Mesenchymal stem cell (in vitro differentiated cells and primary cell): ENCODE measurements at regions not wholly inside any gene's neighbourhood (a gene's known extent, or its start where the extent isn't known, plus 50 kb on each side); places are given as distances from the start of the nearest gene placed in this dataset.
A peak's percentile ranks its signal among the peaks of the same experiment; 100 is the strongest.

Experiments used
- DNase-seq: peaks from one replicate; pipeline ENCODE4 v3.0.0-alpha.2; 2013
- H2AFZ ChIP-seq: one replicate; pipeline ENCODE4 v1.6.1; 2013; ENCODE audit warnings: low read depth, mild to moderate bottlenecking, control low read depth, inconsistent platforms, low read length, moderate library complexity
- H2AK5ac ChIP-seq: 2 replicates; pipeline ENCODE4 v1.6.1; 2013; ENCODE audit warnings: low read length, moderate library complexity, mild to moderate bottlenecking, inconsistent platforms; ENCODE audit not compliant: severe bottlenecking
- H2BK120ac ChIP-seq: one replicate; pipeline ENCODE4 v1.6.1; 2013; ENCODE audit warnings: low read depth, mild to moderate bottlenecking, inconsistent platforms, low read length, moderate library complexity
- H2BK12ac ChIP-seq, 2 experiments: one replicate each; pipeline ENCODE4 v1.6.1; 2013; ENCODE audit warnings: inconsistent platforms in 2 of 2, low read length in 2 of 2, mild to moderate bottlenecking in 2 of 2, moderate library complexity in 2 of 2, control low read depth in 1 of 2
- H2BK15ac ChIP-seq: one replicate; pipeline ENCODE4 v1.6.1; 2013; ENCODE audit warnings: mild to moderate bottlenecking, low read depth, inconsistent platforms; ENCODE audit not compliant: poor library complexity, severe bottlenecking
- H2BK5ac ChIP-seq: 2 replicates; pipeline ENCODE4 v1.6.1; 2013; ENCODE audit warnings: low read depth, mild to moderate bottlenecking, low read length, control low read depth, inconsistent platforms; ENCODE audit not compliant: poor library complexity, severe bottlenecking
- H3K14ac ChIP-seq, 2 experiments: one replicate each; pipeline ENCODE4 v1.6.1; 2013; ENCODE audit warnings: inconsistent platforms in 2 of 2, low read length in 2 of 2, control low read depth in 1 of 2, mild to moderate bottlenecking in 1 of 2, moderate library complexity in 1 of 2
- H3K18ac ChIP-seq, 2 experiments: one replicate each; pipeline ENCODE4 v1.6.1; 2013; ENCODE audit warnings: inconsistent platforms in 2 of 2, low read length in 2 of 2, control low read depth in 1 of 2, low read depth in 1 of 2, mild to moderate bottlenecking in 1 of 2
- H3K23ac ChIP-seq, 2 experiments: one replicate each; pipeline ENCODE4 v1.6.1; 2013; ENCODE audit warnings: inconsistent platforms in 2 of 2, low read length in 2 of 2, mild to moderate bottlenecking in 2 of 2, moderate library complexity in 2 of 2, control low read depth in 1 of 2
- H3K27ac ChIP-seq: 2 replicates; pipeline ENCODE4 v1.5.1; 2013; ENCODE audit warnings: mild to moderate bottlenecking, moderate library complexity, low read length, control low read depth, inconsistent platforms; ENCODE audit not compliant: poor library complexity, severe bottlenecking
- H3K27me3 ChIP-seq, 2 experiments: 2 replicates each; pipeline versions ENCODE4 v1.6.1 to v1.7.0; 2013; ENCODE audit warnings: low read length in 2 of 2, mild to moderate bottlenecking in 2 of 2, moderate library complexity in 2 of 2, control low read depth in 1 of 2, inconsistent platforms in 1 of 2; ENCODE audit not compliant: control insufficient read depth in 1 of 2, insufficient read depth in 1 of 2
- H3K36me3 ChIP-seq, 2 experiments: 2 replicates each; pipeline versions ENCODE4 v1.6.1 to v1.7.0; 2013; ENCODE audit warnings: low read length in 2 of 2, control low read depth in 1 of 2, inconsistent platforms in 1 of 2, low read depth in 1 of 2, mild to moderate bottlenecking in 1 of 2; ENCODE audit not compliant: insufficient read depth in 2 of 2, control insufficient read depth in 1 of 2
- H3K4ac ChIP-seq, 2 experiments: one replicate each; pipeline ENCODE4 v1.6.1; 2013; ENCODE audit warnings: inconsistent platforms in 2 of 2, low read length in 2 of 2, mild to moderate bottlenecking in 2 of 2, moderate library complexity in 2 of 2, control low read depth in 1 of 2, low read depth in 1 of 2
- H3K4me1 ChIP-seq: 2 replicates; pipeline ENCODE4 v1.6.1; 2013; ENCODE audit warnings: low read depth, low read length, control low read depth; ENCODE audit not compliant: control insufficient read depth, insufficient read depth
- H3K4me2 ChIP-seq: 2 replicates; pipeline ENCODE4 v1.6.1; 2013; ENCODE audit warnings: low read length, mild to moderate bottlenecking, inconsistent platforms; ENCODE audit not compliant: poor library complexity, severe bottlenecking
- H3K4me3 ChIP-seq, 2 experiments: 2 replicates each; pipeline versions ENCODE4 v1.5.1 to v1.7.0; 2013; ENCODE audit warnings: low read length in 2 of 2, mild to moderate bottlenecking in 2 of 2, control low read depth in 1 of 2, low read depth in 1 of 2; ENCODE audit not compliant: insufficient read depth in 1 of 2
- H3K79me1 ChIP-seq: replicated peaks from 2 replicates; pipeline ENCODE4 v1.6.1; 2013; ENCODE audit warnings: mild to moderate bottlenecking, control low read depth, low read length, inconsistent platforms; ENCODE audit not compliant: poor library complexity, severe bottlenecking
- H3K9ac ChIP-seq: 2 replicates; pipeline ENCODE4 v1.7.0; 2013; ENCODE audit warnings: mild to moderate bottlenecking, low read length, moderate library complexity
- H3K9me3 ChIP-seq: 2 replicates; pipeline ENCODE4 v1.7.0; 2013; ENCODE audit warnings: mild to moderate bottlenecking, low read length; ENCODE audit not compliant: control insufficient read depth
- H4K8ac ChIP-seq: one replicate; pipeline ENCODE4 v1.6.1; 2013; ENCODE audit warnings: inconsistent platforms, mild to moderate bottlenecking, low read length, moderate library complexity
- H4K91ac ChIP-seq: one replicate; pipeline ENCODE4 v1.6.1; 2013; ENCODE audit warnings: mild to moderate bottlenecking, low read length, inconsistent platforms
- WGBS: methylation state at CpG from one replicate; pipeline ENCODE4 v1.1.7; 2013; ENCODE audit warnings: mixed read lengths; 5-methylcytosine and 5-hydroxymethylcytosine counted together

- DNase-seq = peak; percentile 18
- peak overlapping the region; percentile 5 for H4K8ac ChIP-seq
- no peak overlapping the region for H3K4ac ChIP-seq
- no peak overlapping the region for H3K14ac ChIP-seq
- no peaks in the 10 kb centered on the region for H3K9me3 ChIP-seq
- peak overlapping the region in 1 of 2 experiments; percentile 81 for H3K18ac ChIP-seq
- H3K4me3 ChIP-seq = no peak overlapping the region
- H3K27me3 ChIP-seq = no peaks in the 10 kb centered on the region
- WGBS = 59% methylated on average over 8 of the region's 9 CpGs
- H3K27ac ChIP-seq = no peak overlapping the region
- no peak overlapping the region for H3K4me2 ChIP-seq
- no peak overlapping the region for H2AK5ac ChIP-seq
- H3K23ac ChIP-seq = no peak overlapping the region
- H2BK120ac ChIP-seq = no peak overlapping the region
- H3K9ac ChIP-seq = no peak overlapping the region
- H2BK12ac ChIP-seq = no peak overlapping the region
- no peaks in the 10 kb centered on the region for H3K36me3 ChIP-seq
- H2BK15ac ChIP-seq = no peak overlapping the region
- H2BK5ac ChIP-seq = no peak overlapping the region
- no peaks in the 10 kb centered on the region for H3K79me1 ChIP-seq
- H3K4me1 ChIP-seq = peaks cover 2% of the 10 kb centered on the region
- peak overlapping the region; percentile 37 for H4K91ac ChIP-seq
- H2AFZ ChIP-seq = no peak overlapping the region
Measured at GRCh38 chr13:59458908-59459579, 704.7 kb downstream of the DIAPH3 start.

- Histone ChIP-seq H3K4ac (no peak overlapping the region), H3K23ac (no peak overlapping the region), H3K27me3 (peaks cover 0 to 4% of the 10 kb centered on the region in 2 experiments), H3K79me1 (no peaks in the 10 kb centered on the region), H3K9ac (no peak overlapping the region), H2BK15ac (no peak overlapping the region), H2BK5ac (no peak overlapping the region), H3K27ac (no peak overlapping the region), H4K91ac (no peak overlapping the region), H3K4me3 (no peak overlapping the region), H3K9me3 (no peaks in the 10 kb centered on the region), H2AFZ (no peak overlapping the region), H2AK5ac (no peak overlapping the region), H3K14ac (no peak overlapping the region), H2BK12ac (no peak overlapping the region), H3K36me3 (no peaks in the 10 kb centered on the region), H2BK120ac (no peak overlapping the region), H3K18ac (no peak overlapping the region), H3K4me1 (peaks cover 2% of the 10 kb centered on the region), H3K4me2 (no peak overlapping the region), H4K8ac (no peak overlapping the region)
- no peak for DNase-seq
- no CpG with 5 or more reads among the region's 2 CpGs for WGBS
Measured at GRCh38 chr13:59459972-59460371, 703.8 kb downstream of the DIAPH3 start.

GRCh38 chr13:59461411-59461810 lies 702.3 kb downstream of the DIAPH3 start:
- H3K4me2 ChIP-seq = no peak overlapping the region
- H3K4ac ChIP-seq = no peak overlapping the region
- H2BK5ac ChIP-seq = no peak overlapping the region
- H3K27me3 ChIP-seq = peaks cover 0 to 4% of the 10 kb centered on the region in 2 experiments
- H2BK12ac ChIP-seq = no peak overlapping the region
- H2AK5ac ChIP-seq = no peak overlapping the region
- H4K8ac ChIP-seq = no peak overlapping the region
- no peak overlapping the region for H3K27ac ChIP-seq
- DNase-seq = no peak
- peaks cover 2% of the 10 kb centered on the region for H3K4me1 ChIP-seq
- H3K18ac ChIP-seq = no peak overlapping the region
- H3K79me1 ChIP-seq = no peaks in the 10 kb centered on the region
- no peak overlapping the region for H3K14ac ChIP-seq
- no peaks in the 10 kb centered on the region for H3K36me3 ChIP-seq
- 97% methylated on average over 3 of the region's 3 CpGs for WGBS
- H3K9me3 ChIP-seq = no peaks in the 10 kb centered on the region
- H2BK120ac ChIP-seq = no peak overlapping the region
- H2BK15ac ChIP-seq = no peak overlapping the region
- no peak overlapping the region for H3K23ac ChIP-seq
- H2AFZ ChIP-seq = no peak overlapping the region
- H3K4me3 ChIP-seq = no peak overlapping the region
- no peak overlapping the region for H4K91ac ChIP-seq
- no peak overlapping the region for H3K9ac ChIP-seq

- no peak overlapping the region for H3K27ac ChIP-seq
- no peaks in the 10 kb centered on the region for H3K36me3 ChIP-seq
- no peak overlapping the region for H2AK5ac ChIP-seq
- H3K27me3 ChIP-seq = peaks cover 0 to 4% of the 10 kb centered on the region in 2 experiments
- H3K4me2 ChIP-seq = no peak overlapping the region
- H3K4me1 ChIP-seq = peaks cover 2% of the 10 kb centered on the region
- no peaks in the 10 kb centered on the region for H3K79me1 ChIP-seq
- no peak overlapping the region for H2BK12ac ChIP-seq
- no peak overlapping the region for H3K23ac ChIP-seq
- H3K9ac ChIP-seq = no peak overlapping the region
- H3K4me3 ChIP-seq = no peak overlapping the region
- no peak overlapping the region for H2BK15ac ChIP-seq
- H3K9me3 ChIP-seq = no peaks in the 10 kb centered on the region
- no peak for DNase-seq
- H3K4ac ChIP-seq = no peak overlapping the region
- no CpG with 5 or more reads among the region's 3 CpGs for WGBS
- no peak overlapping the region for H4K91ac ChIP-seq
- H2AFZ ChIP-seq = no peak overlapping the region
- no peak overlapping the region for H2BK120ac ChIP-seq
- no peak overlapping the region for H3K14ac ChIP-seq
- no peak overlapping the region for H4K8ac ChIP-seq
- H3K18ac ChIP-seq = no peak overlapping the region
- no peak overlapping the region for H2BK5ac ChIP-seq
Measured at GRCh38 chr13:59463023-59463422, 700.7 kb downstream of the DIAPH3 start.
